ENCODE measurements at regions not wholly inside any gene's neighbourhood (a gene's known extent, or its start where the extent isn't known, plus 50 kb on each side); places are given as distances from the start of the nearest gene placed in this dataset.

DNA sequence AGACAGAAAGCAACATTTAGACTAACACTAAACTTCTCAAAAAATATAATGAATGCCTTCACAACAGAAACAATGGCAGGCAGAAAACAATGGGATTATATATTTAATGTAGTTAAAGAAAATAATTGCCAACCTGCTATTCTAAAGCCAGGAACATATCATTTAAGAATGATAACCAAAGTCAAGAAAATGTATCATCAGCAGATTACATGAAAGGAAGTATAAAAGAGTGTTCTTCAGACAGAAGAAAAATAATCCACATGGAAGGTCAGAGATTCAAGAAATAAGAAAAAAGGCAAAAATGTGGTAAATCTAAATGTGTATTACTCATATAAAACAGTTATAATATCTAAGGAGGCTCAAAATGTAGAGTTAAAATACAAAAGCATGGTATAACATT is 98.1 kb downstream of the CYP26A1 start:
- TF ChIP-seq, protein P1, sequence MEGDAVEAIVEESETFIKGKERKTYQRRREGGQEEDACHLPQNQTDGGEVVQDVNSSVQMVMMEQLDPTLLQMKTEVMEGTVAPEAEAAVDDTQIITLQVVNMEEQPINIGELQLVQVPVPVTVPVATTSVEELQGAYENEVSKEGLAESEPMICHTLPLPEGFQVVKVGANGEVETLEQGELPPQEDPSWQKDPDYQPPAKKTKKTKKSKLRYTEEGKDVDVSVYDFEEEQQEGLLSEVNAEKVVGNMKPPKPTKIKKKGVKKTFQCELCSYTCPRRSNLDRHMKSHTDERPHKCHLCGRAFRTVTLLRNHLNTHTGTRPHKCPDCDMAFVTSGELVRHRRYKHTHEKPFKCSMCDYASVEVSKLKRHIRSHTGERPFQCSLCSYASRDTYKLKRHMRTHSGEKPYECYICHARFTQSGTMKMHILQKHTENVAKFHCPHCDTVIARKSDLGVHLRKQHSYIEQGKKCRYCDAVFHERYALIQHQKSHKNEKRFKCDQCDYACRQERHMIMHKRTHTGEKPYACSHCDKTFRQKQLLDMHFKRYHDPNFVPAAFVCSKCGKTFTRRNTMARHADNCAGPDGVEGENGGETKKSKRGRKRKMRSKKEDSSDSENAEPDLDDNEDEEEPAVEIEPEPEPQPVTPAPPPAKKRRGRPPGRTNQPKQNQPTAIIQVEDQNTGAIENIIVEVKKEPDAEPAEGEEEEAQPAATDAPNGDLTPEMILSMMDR (IDR thresholded peaks at IDR 0.05): no peak
- no peak for TF ChIP-seq POLR2A (IDR thresholded peaks at IDR 0.05)
- no peak for TF ChIP-seq POLR2AphosphoS5 (IDR thresholded peaks at IDR 0.05)

All from sigmoid colon (tissue), 4 donors.